H9 (cell line): ENCODE measurements at regions not wholly inside any gene's neighbourhood (a gene's known extent, or its start where the extent isn't known, plus 50 kb on each side); places are given as distances from the start of the nearest gene placed in this dataset.

Experiments
- DNase-seq: peaks from one replicate; pipeline ENCODE4 v3.0.0-alpha.2; 2017
- H2AFZ ChIP-seq: one replicate; pipeline ENCODE4 v1.6.1; 2013; ENCODE audit warnings: mild to moderate bottlenecking, low read length, control low read depth, moderate library complexity
- H2AK5ac ChIP-seq: 2 replicates; pipeline ENCODE4 v1.6.1; 2013; ENCODE audit warnings: low read length, control low read depth, mixed read lengths; ENCODE audit not compliant: insufficient read length
- H2BK120ac ChIP-seq: one replicate; pipeline ENCODE4 v1.6.1; 2013; ENCODE audit warnings: low read depth, mild to moderate bottlenecking, low read length, control low read depth, inconsistent platforms; ENCODE audit not compliant: poor library complexity, severe bottlenecking
- H2BK12ac ChIP-seq: 2 replicates; pipeline ENCODE4 v1.6.1; 2013; ENCODE audit warnings: low read length, control low read depth, mixed read lengths, low read depth; ENCODE audit not compliant: insufficient read length
- H2BK15ac ChIP-seq: 2 replicates; pipeline ENCODE4 v1.6.1; 2013; ENCODE audit warnings: low read depth, low read length, control low read depth
- H2BK20ac ChIP-seq: one replicate; pipeline ENCODE4 v1.6.1; 2013; ENCODE audit warnings: low read depth, mild to moderate bottlenecking, low read length, control low read depth, inconsistent platforms; ENCODE audit not compliant: poor library complexity, severe bottlenecking
- H2BK5ac ChIP-seq: 2 replicates; pipeline ENCODE4 v1.6.1; 2013; ENCODE audit warnings: low read length, control low read depth, mixed read lengths; ENCODE audit not compliant: insufficient read length
- H3K14ac ChIP-seq: 2 replicates; pipeline ENCODE4 v1.6.1; 2013; ENCODE audit warnings: low read length, control low read depth; ENCODE audit not compliant: insufficient read depth
- H3K18ac ChIP-seq: 2 replicates; pipeline ENCODE4 v1.6.1; 2013; ENCODE audit warnings: low read depth, mild to moderate bottlenecking, mixed read lengths, low read length, control low read depth; ENCODE audit not compliant: insufficient read length
- H3K23ac ChIP-seq: 2 replicates; pipeline ENCODE4 v1.6.1; 2013; ENCODE audit warnings: low read length, control low read depth, mixed read lengths, low read depth; ENCODE audit not compliant: insufficient read length
- H3K23me2 ChIP-seq: 2 replicates; pipeline ENCODE4 v1.6.1; 2013; ENCODE audit warnings: low read depth, mild to moderate bottlenecking, mixed read lengths, low read length, control low read depth; ENCODE audit not compliant: insufficient read length, poor library complexity, severe bottlenecking
- H3K27ac ChIP-seq: 2 replicates; pipeline ENCODE4 v1.5.1; 2013; ENCODE audit warnings: low read length, control low read depth, mixed read lengths, low read depth; ENCODE audit not compliant: insufficient read length
- H3K27me3 ChIP-seq: 2 replicates; pipeline ENCODE4 v1.6.1; 2013; ENCODE audit warnings: low read length, control low read depth, inconsistent platforms; ENCODE audit not compliant: insufficient read depth
- H3K4ac ChIP-seq: 2 replicates; pipeline ENCODE4 v1.6.1; 2013; ENCODE audit warnings: low read depth, mild to moderate bottlenecking, control low read depth, inconsistent platforms, low read length, moderate library complexity
- H3K4me1 ChIP-seq: 2 replicates; pipeline ENCODE4 v1.6.1; 2013; ENCODE audit warnings: low read length, control low read depth, inconsistent platforms; ENCODE audit not compliant: insufficient read depth
- H3K4me2 ChIP-seq: 2 replicates; pipeline ENCODE4 v1.6.1; 2013; ENCODE audit warnings: low read length, control low read depth, mixed read lengths; ENCODE audit not compliant: insufficient read length, insufficient read depth
- H3K56ac ChIP-seq: 2 replicates; pipeline ENCODE4 v1.6.1; 2013; ENCODE audit warnings: low read depth, mild to moderate bottlenecking, mixed read lengths, low read length, control low read depth; ENCODE audit not compliant: insufficient read length
- H3K79me1 ChIP-seq: 2 replicates; pipeline ENCODE4 v1.6.1; 2013; ENCODE audit warnings: low read depth, mild to moderate bottlenecking, moderate library complexity, low read length, control low read depth, inconsistent platforms; ENCODE audit not compliant: insufficient read depth, poor library complexity, severe bottlenecking
- H3K79me2 ChIP-seq: 2 replicates; pipeline ENCODE4 v1.6.1; 2013; ENCODE audit warnings: low read length, control low read depth, inconsistent platforms; ENCODE audit not compliant: insufficient read depth
- H3K9ac ChIP-seq: 2 replicates; pipeline ENCODE4 v1.6.1; 2013; ENCODE audit warnings: low read length, control low read depth, mixed read lengths; ENCODE audit not compliant: insufficient read length; ENCODE audit errors: extremely low read depth
- H3K9me3 ChIP-seq: one replicate; pipeline ENCODE4 v1.6.1; 2013; ENCODE audit warnings: low read depth, low read length, inconsistent platforms; ENCODE audit not compliant: control insufficient read depth
- H3T11ph ChIP-seq: one replicate; pipeline ENCODE4 v1.6.1; 2013; ENCODE audit warnings: mild to moderate bottlenecking, low read length, control low read depth, inconsistent platforms
- H4K20me1 ChIP-seq: one replicate; pipeline ENCODE4 v1.6.1; 2013; ENCODE audit not compliant: control insufficient read depth, insufficient read length, insufficient read depth
- H4K5ac ChIP-seq: 2 replicates; pipeline ENCODE4 v1.6.1; 2013; ENCODE audit warnings: low read depth, mild to moderate bottlenecking, mixed read lengths, low read length, control low read depth; ENCODE audit not compliant: insufficient read length
- H4K8ac ChIP-seq: replicated peaks from 2 replicates; pipeline ENCODE4 v1.6.1; 2013; ENCODE audit warnings: low read length, control low read depth, mixed read lengths, low read depth; ENCODE audit not compliant: insufficient read length
- H4K91ac ChIP-seq: 2 replicates; pipeline ENCODE4 v1.6.1; 2013; ENCODE audit warnings: low read depth, mild to moderate bottlenecking, moderate library complexity, mixed read lengths, low read length, control low read depth; ENCODE audit not compliant: insufficient read length
- H3K27ac Mint-ChIP-seq, 3 experiments: 2 replicates in 2 of 3; 3 replicates in 1 of 3; pipeline ENCODE4 v1.8.0; 2020 to 2021; ENCODE audit warnings: mixed read lengths in 3 of 3, mild to moderate bottlenecking in 1 of 3, moderate library complexity in 1 of 3
- H3K27me3 Mint-ChIP-seq: 2 replicates; pipeline ENCODE4 v1.8.0; 2021; ENCODE audit warnings: low read depth, mild to moderate bottlenecking, moderate library complexity, mixed read lengths
- H3K36me3 Mint-ChIP-seq, 3 experiments: 2 replicates in 2 of 3; 3 replicates in 1 of 3; pipeline ENCODE4 v1.8.0; 2020 to 2021; ENCODE audit warnings: low read depth in 3 of 3, mixed read lengths in 3 of 3; ENCODE audit not compliant: insufficient read depth in 1 of 3
- H3K4me1 Mint-ChIP-seq, 2 experiments: 2 replicates each; pipeline ENCODE4 v1.8.0; 2020; ENCODE audit warnings: mixed read lengths in 2 of 2
- H3K4me3 Mint-ChIP-seq, 2 experiments: 2 replicates in 1 of 2; 3 replicates in 1 of 2; pipeline ENCODE4 v1.8.0; 2020 to 2021; ENCODE audit warnings: mild to moderate bottlenecking in 2 of 2, mixed read lengths in 2 of 2, moderate library complexity in 1 of 2
- H3K9me3 Mint-ChIP-seq, 2 experiments: 2 replicates in 1 of 2; 3 replicates in 1 of 2; pipeline ENCODE4 v1.8.0; 2020; ENCODE audit warnings: mild to moderate bottlenecking in 2 of 2, mixed read lengths in 2 of 2, moderate library complexity in 1 of 2
- CTCF ChIP-seq: fragments of 200-600 bp; sonication (generic); conservative IDR thresholded peaks from 3 replicates; pipeline ENCODE4 v1.8.0; 2021; ENCODE audit warnings: antibody characterized with exemption, mild to moderate bottlenecking
- WGBS: extraction: QIAGEN DNeasy Blood & Tissue Kit; methylation state at CpG from one replicate; pipeline ENCODE4 v1.1.7; 2013; ENCODE audit warnings: missing lambda C conversion rate, low lambda C conversion rate, mixed read lengths; ENCODE audit not compliant: insufficient read length; ENCODE audit errors: extremely low coverage; 5-methylcytosine and 5-hydroxymethylcytosine counted together

GRCh38 chr5:1995491-1995890, 112.8 kb upstream of the IRX4 start:
- no peak overlapping the region for H3K9ac ChIP-seq
- H3K9me3 Mint-ChIP-seq, result peaks cover 13 to 17% of the 10 kb centered on the region in 2 experiments
- no peak for TF ChIP-seq CTCF
- no peak overlapping the region for H3K18ac ChIP-seq
- WGBS, result no CpG with 5 or more reads among the region's 5 CpGs
- no peak overlapping the region for H3K27ac Mint-ChIP-seq
- H4K20me1 ChIP-seq, result no peaks in the 10 kb centered on the region
- no peak overlapping the region for H2AK5ac ChIP-seq
- no peak overlapping the region for H3K4me2 ChIP-seq
- H3K14ac ChIP-seq, result no peak overlapping the region
- H2BK5ac ChIP-seq, result no peak overlapping the region
- H3K4me1 ChIP-seq, result no peaks in the 10 kb centered on the region
- H3K27me3 Mint-ChIP-seq, result peaks cover 15% of the 10 kb centered on the region
- H3K79me2 ChIP-seq, result no peaks in the 10 kb centered on the region
- H3K36me3 Mint-ChIP-seq, result peaks cover 6 to 15% (median 11%) of the 10 kb centered on the region in 3 experiments; a peak in 6 of 7 replicates
- H2BK120ac ChIP-seq, result no peak overlapping the region
- no peak overlapping the region for H2AFZ ChIP-seq
- peaks cover 15 to 17% of the 10 kb centered on the region in 2 experiments for H3K4me1 Mint-ChIP-seq
- no peak overlapping the region for H4K91ac ChIP-seq
- no peaks in the 10 kb centered on the region for H3K23me2 ChIP-seq
- H2BK12ac ChIP-seq, result no peak overlapping the region
- no peak overlapping the region for H3K27ac ChIP-seq
- H3K56ac ChIP-seq, result no peak overlapping the region
- no peak overlapping the region for H3K23ac ChIP-seq
- H3K27me3 ChIP-seq, result no peaks in the 10 kb centered on the region
- H3K79me1 ChIP-seq, result no peaks in the 10 kb centered on the region
- H3K4ac ChIP-seq, result no peak overlapping the region
- DNase-seq, result no peak
- H3K9me3 ChIP-seq, result no peaks in the 10 kb centered on the region
- no peak overlapping the region for H4K5ac ChIP-seq
- H3T11ph ChIP-seq, result no peak overlapping the region
- H2BK20ac ChIP-seq, result no peak overlapping the region
- H3K4me3 Mint-ChIP-seq, result no peak overlapping the region
- no peak overlapping the region for H2BK15ac ChIP-seq
- no peak overlapping the region for H4K8ac ChIP-seq
